Erythroblast (primary cell): ENCODE measurements at regions not wholly inside any gene's neighbourhood (a gene's known extent, or its start where the extent isn't known, plus 50 kb on each side); places are given as distances from the start of the nearest gene placed in this dataset.

ENCODE experiments used
- GATA1 ChIP-seq: IDR thresholded peaks from 2 replicates; pipeline ENCODE4 v1.6.1; 2011; ENCODE audit warnings: low read depth, mild to moderate bottlenecking, control low read depth, low read length, moderate library complexity
- POLR2A ChIP-seq: IDR thresholded peaks from 2 replicates; pipeline ENCODE4 v1.6.1; 2011; ENCODE audit warnings: mild to moderate bottlenecking, low read length

- no peak for TF ChIP-seq POLR2A
- no peak for TF ChIP-seq GATA1
These were observed 202.9 kb downstream of the TBX15 start for GRCh38 chr1:118785246-118785645.
